Peyer's patch (tissue), 4 donors: ENCODE measurements at regions not wholly inside any gene's neighbourhood (a gene's known extent, or its start where the extent isn't known, plus 50 kb on each side); places are given as distances from the start of the nearest gene placed in this dataset.

ENCODE experiments used
- CTCF ChIP-seq, 6 experiments: fragments of 450-650 bp in 4 of 6; fragments of 200-600 bp in 2 of 6; sonication (generic) in 1 of 6; IDR thresholded peaks; one replicate each; pipeline ENCODE4 v1.5.1; 2017 to 2019; ENCODE audit warnings: antibody characterized with exemption in 6 of 6, mild to moderate bottlenecking in 3 of 6, moderate library complexity in 1 of 6
- POLR2A ChIP-seq, 2 donors: fragments of 450-650 bp; IDR thresholded peaks; one replicate each; pipeline ENCODE4 v1.5.1; 2017; ENCODE audit warnings: antibody characterized with exemption in 2 of 2, mild to moderate bottlenecking in 2 of 2, moderate library complexity in 2 of 2

GRCh38 chr9:79911724-79912123, 340.0 kb downstream of the TLE4 start:
- TF ChIP-seq CTCF (IDR thresholded peaks at IDR 0.05) (no peak), POLR2A (IDR thresholded peaks at IDR 0.05) (no peak)
